GM19397 (cell line): ENCODE measurements at regions not wholly inside any gene's neighbourhood (a gene's known extent, or its start where the extent isn't known, plus 50 kb on each side); places are given as distances from the start of the nearest gene placed in this dataset.
A peak's percentile ranks its signal among the peaks of the same experiment; 100 is the strongest.
"Not testable (repeated sequence)": the region's sequence is repeated elsewhere in the genome, so short reads cannot be mapped to it uniquely, and the experiment has no call there.

Experiments used
- ATAC-seq: cut with Tn5 transposase; IDR thresholded peaks from one replicate; pipeline ENCODE4 v1.9.1; 2021; ENCODE audit warnings: mild to moderate bottlenecking, moderate library complexity; ENCODE audit not compliant: unreplicated experiment

- ATAC-seq: peak; percentile 61
Observed at GRCh38 chr7:128561116-128561722, 84.7 kb downstream of the METTL2B start.

GRCh38 chr7:128562795-128563194 is 86.2 kb downstream of the METTL2B start:
- not testable (repeated sequence) for ATAC-seq

- ATAC-seq: not testable (repeated sequence)
Observed at GRCh38 chr7:128564123-128564700, 87.7 kb downstream of the METTL2B start.

GRCh38 chr7:128564932-128565864 is 88.7 kb downstream of the METTL2B start:
- ATAC-seq: not testable (repeated sequence)

- not testable (repeated sequence) for ATAC-seq
Observed at GRCh38 chr7:128575277-128575676, 96.8 kb upstream of the GARIN1A start.

GRCh38 chr7:128576953-128577352 is 95.1 kb upstream of the GARIN1A start:
- ATAC-seq: not testable (repeated sequence)

GRCh38 chr7:128579843-128580242 is 92.2 kb upstream of the GARIN1A start:
- ATAC-seq: not testable (repeated sequence)

- ATAC-seq: not testable (repeated sequence)
Observed at GRCh38 chr7:128581100-128581499, 91.0 kb upstream of the GARIN1A start.

- not testable (repeated sequence) for ATAC-seq
Observed at GRCh38 chr7:128581825-128582561, 90.1 kb upstream of the GARIN1A start.

GRCh38 chr7:128586715-128587114 is 85.4 kb upstream of the GARIN1A start:
- not testable (repeated sequence) for ATAC-seq

GRCh38 chr7:128591705-128592104 is 80.4 kb upstream of the GARIN1A start:
- no peak for ATAC-seq

- ATAC-seq: not testable (repeated sequence)
Observed at GRCh38 chr7:128592209-128592608, 79.9 kb upstream of the GARIN1A start.

GRCh38 chr7:128594061-128594460 is 78.0 kb upstream of the GARIN1A start:
- ATAC-seq: not testable (repeated sequence)

GRCh38 chr7:128596336-128597128 is 75.6 kb upstream of the GARIN1A start:
- ATAC-seq: not testable (repeated sequence)

GRCh38 chr7:128598946-128599345 is 73.1 kb upstream of the GARIN1A start:
- ATAC-seq: not testable (repeated sequence)

- not testable (repeated sequence) for ATAC-seq
Observed at GRCh38 chr7:128608678-128609421, 63.2 kb upstream of the GARIN1A start.

- not testable (repeated sequence) for ATAC-seq
Observed at GRCh38 chr7:128613366-128613765, 58.7 kb upstream of the GARIN1A start.

- not testable (repeated sequence) for ATAC-seq
Observed at GRCh38 chr7:128614812-128615211, 57.3 kb upstream of the GARIN1A start.

GRCh38 chr7:128616799-128617198 is 55.3 kb upstream of the GARIN1A start:
- ATAC-seq: not testable (repeated sequence)
